CD4-positive, alpha-beta memory T cell (primary cell): ENCODE measurements at regions not wholly inside any gene's neighbourhood (a gene's known extent, or its start where the extent isn't known, plus 50 kb on each side); places are given as distances from the start of the nearest gene placed in this dataset.

Experiments
- CTCF ChIA-PET: fragments of 350-600 bp; sonication (Branson Sonifier 250); formaldehyde crosslinking; loops from one replicate; lab custom pipeline; 2021; ENCODE audit warnings: inconsistent platforms; ENCODE audit not compliant: partially characterized antibody; lab: Charles Lee
- POLR2A ChIA-PET: fragments of 350-600 bp; sonication (Branson Sonifier 250); formaldehyde crosslinking; loops from one replicate; lab custom pipeline; 2021; ENCODE audit not compliant: partially characterized antibody; lab: Charles Lee
- DNase-seq, 5 donors: peaks; one replicate each; pipeline versions ENCODE4 v3.0.0 to v3.0.0-alpha.2; 2020 to 2022; ENCODE audit warnings: mixed read lengths in 1 of 5
- H3K27ac ChIP-seq: one replicate; pipeline ENCODE4 v1.7.0; 2013; ENCODE audit warnings: low read depth, low read length
- H3K27me3 ChIP-seq: 2 replicates; pipeline ENCODE4 v1.7.0; 2013; ENCODE audit warnings: mild to moderate bottlenecking, low read length, moderate library complexity; ENCODE audit not compliant: insufficient read depth
- H3K36me3 ChIP-seq: 2 replicates; pipeline ENCODE4 v1.7.0; 2013; ENCODE audit warnings: mild to moderate bottlenecking, low read length, moderate library complexity; ENCODE audit not compliant: insufficient read depth
- H3K4me1 ChIP-seq: 2 replicates; pipeline ENCODE4 v1.7.0; 2013; ENCODE audit warnings: mild to moderate bottlenecking, low read length, moderate library complexity; ENCODE audit not compliant: insufficient read depth
- H3K4me3 ChIP-seq, 2 donors: one replicate each; pipeline ENCODE4 v1.7.0; 2013; ENCODE audit warnings: low read length in 2 of 2, mild to moderate bottlenecking in 1 of 2
- H3K9me3 ChIP-seq, 2 donors: one replicate each; pipeline ENCODE4 v1.7.0; 2013; ENCODE audit warnings: low read length in 2 of 2, control low read depth in 1 of 2; ENCODE audit not compliant: control insufficient read depth in 1 of 2
- H3K27ac Mint-ChIP-seq, 7 donors: one replicate each; pipeline ENCODE4 v1.8.0; 2020 to 2021; ENCODE audit warnings: mixed read lengths in 7 of 7, mild to moderate bottlenecking in 6 of 7, inconsistent platforms in 3 of 7, moderate library complexity in 3 of 7
- H3K27me3 Mint-ChIP-seq, 2 donors: one replicate each; pipeline ENCODE4 v1.8.0; 2020 to 2021; ENCODE audit warnings: mixed read lengths in 2 of 2
- H3K36me3 Mint-ChIP-seq, 2 donors: one replicate each; pipeline ENCODE4 v1.8.0; 2020 to 2021; ENCODE audit warnings: mixed read lengths in 2 of 2, inconsistent platforms in 1 of 2, mild to moderate bottlenecking in 1 of 2
- H3K4me1 Mint-ChIP-seq, 4 donors: one replicate each; pipeline ENCODE4 v1.8.0; 2020 to 2021; ENCODE audit warnings: mixed read lengths in 4 of 4, mild to moderate bottlenecking in 1 of 4
- H3K4me3 Mint-ChIP-seq, 8 donors: one replicate each; pipeline ENCODE4 v1.8.0; 2020 to 2021; ENCODE audit warnings: mixed read lengths in 8 of 8, mild to moderate bottlenecking in 7 of 8, moderate library complexity in 6 of 8, inconsistent platforms in 3 of 8
- H3K9me3 Mint-ChIP-seq, 8 donors: one replicate each; pipeline ENCODE4 v1.8.0; 2020 to 2021; ENCODE audit warnings: mixed read lengths in 8 of 8, mild to moderate bottlenecking in 5 of 8, inconsistent platforms in 3 of 8, moderate library complexity in 1 of 8
- intact Hi-C: fragments of 100-400 bp; cut with micrococcal nuclease; formaldehyde crosslinking; loops from one replicate; pipeline ENCODE4 v1.15.1; 2023

DNA sequence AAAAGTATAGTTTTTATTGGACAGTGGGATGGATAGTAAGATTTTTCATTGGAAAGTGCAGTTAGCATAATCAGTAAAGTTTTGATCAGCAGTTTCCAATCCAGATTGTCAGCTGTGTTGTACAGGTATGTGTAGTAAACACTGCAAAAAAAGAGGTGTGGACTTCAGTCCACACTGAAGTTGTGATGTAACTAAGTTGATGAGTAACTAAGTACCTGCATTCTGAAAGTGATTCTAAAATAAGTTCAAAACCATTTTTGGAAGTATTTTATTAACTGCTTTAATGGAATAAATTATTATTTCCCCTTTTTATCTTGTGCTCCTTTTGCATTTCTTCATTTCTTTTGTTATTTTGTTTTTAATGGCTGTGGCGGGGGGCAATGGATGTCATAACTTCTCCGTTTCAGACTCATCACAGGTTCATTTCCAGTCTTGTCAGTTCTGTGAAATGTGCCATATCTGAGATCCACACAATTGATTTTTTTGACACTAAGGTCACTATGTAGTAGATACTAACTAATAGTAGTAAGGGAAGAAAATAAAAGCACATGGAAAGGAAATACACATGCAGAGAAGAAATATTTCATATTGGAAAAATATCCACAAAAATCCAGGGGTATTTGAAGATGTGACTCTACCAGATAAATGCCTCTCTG is 247.5 kb downstream of the GABRG1 start:
- Histone ChIP-seq H3K27me3 (no peaks in the 10 kb centered on the region), H3K27ac (no peak overlapping the region), H3K9me3 (no peaks in the 10 kb centered on the region), H3K4me3 (no peak overlapping the region), H3K36me3 (no peaks in the 10 kb centered on the region), H3K4me1 (no peaks in the 10 kb centered on the region)
- Mint-ChIP-seq H3K4me3 (no peak overlapping the region), H3K36me3 (no peaks in the 10 kb centered on the region), H3K27ac (no peak overlapping the region), H3K4me1 (no peaks in the 10 kb centered on the region), H3K9me3 (peaks cover 5 to 11% (median 7%) of the 10 kb centered on the region in 8 donors), H3K27me3 (no peaks in the 10 kb centered on the region)
- ChIA-PET POLR2A (no interaction called here), CTCF (no interaction called here)
- intact Hi-C loops: no loop called here
- no peak for DNase-seq

DNA sequence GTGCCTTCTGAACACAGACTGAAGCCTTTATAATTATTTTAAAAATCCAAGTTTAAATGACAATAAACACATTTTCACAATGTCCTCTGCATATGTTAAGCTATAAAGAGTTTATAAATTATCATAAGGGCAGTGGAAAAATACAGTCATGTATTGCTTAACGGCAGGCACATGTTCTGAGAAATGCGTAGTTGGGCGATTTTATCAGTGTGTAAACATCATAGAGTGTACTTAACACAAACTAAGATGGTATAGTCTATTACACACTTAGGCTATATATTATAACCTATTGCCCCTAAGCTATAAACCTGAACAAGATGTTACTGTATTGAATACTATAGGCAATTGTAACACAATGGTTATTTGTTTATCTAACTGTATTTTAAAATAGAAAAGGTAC is 254.7 kb downstream of the GABRG1 start:
- Mint-ChIP-seq H3K27ac (no peak overlapping the region), H3K36me3 (no peaks in the 10 kb centered on the region), H3K27me3 (no peaks in the 10 kb centered on the region), H3K9me3 (peaks cover 2 to 15% (median 9%) of the 10 kb centered on the region in 8 donors), H3K4me3 (no peak overlapping the region), H3K4me1 (no peaks in the 10 kb centered on the region)
- Histone ChIP-seq H3K4me3 (no peak overlapping the region), H3K27ac (no peak overlapping the region), H3K36me3 (no peaks in the 10 kb centered on the region), H3K9me3 (no peaks in the 10 kb centered on the region), H3K27me3 (no peaks in the 10 kb centered on the region), H3K4me1 (no peaks in the 10 kb centered on the region)
- CTCF ChIA-PET: no interaction called here
- intact Hi-C loops: no loop called here
- POLR2A ChIA-PET: no interaction called here
- DNase-seq: no peak

DNA sequence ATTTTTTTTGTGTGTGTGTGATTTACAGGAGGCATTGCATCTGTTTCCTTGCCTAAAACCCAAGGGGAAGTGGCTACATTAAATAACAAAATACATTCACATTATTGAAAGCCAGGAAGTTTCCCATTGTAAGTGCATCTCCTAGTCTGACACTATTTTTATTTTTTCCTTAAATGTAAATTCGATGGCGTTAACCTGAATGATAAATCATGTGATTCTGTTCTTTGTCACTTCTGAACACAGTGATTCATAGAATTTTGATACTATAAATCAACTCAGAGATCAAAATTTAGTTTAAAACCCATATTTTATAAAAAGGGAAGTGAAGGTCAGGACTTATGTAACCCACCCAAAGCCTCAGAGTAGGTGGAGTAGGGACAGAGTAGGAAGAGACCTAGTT is 258.1 kb downstream of the GABRG1 start:
- no peaks in the 10 kb centered on the region for H3K36me3 Mint-ChIP-seq
- peaks cover 4 to 16% (median 11%) of the 10 kb centered on the region in 8 donors for H3K9me3 Mint-ChIP-seq
- no peak overlapping the region for H3K27ac ChIP-seq
- H3K27ac Mint-ChIP-seq: no peak overlapping the region
- H3K27me3 Mint-ChIP-seq: no peaks in the 10 kb centered on the region
- H3K4me1 ChIP-seq: no peaks in the 10 kb centered on the region
- no peaks in the 10 kb centered on the region for H3K9me3 ChIP-seq
- POLR2A ChIA-PET: no interaction called here
- no peaks in the 10 kb centered on the region for H3K4me1 Mint-ChIP-seq
- intact Hi-C loops: no loop called here
- no peaks in the 10 kb centered on the region for H3K36me3 ChIP-seq
- H3K4me3 ChIP-seq: no peak overlapping the region
- no peak for DNase-seq
- no peak overlapping the region for H3K4me3 Mint-ChIP-seq
- no peaks in the 10 kb centered on the region for H3K27me3 ChIP-seq
- CTCF ChIA-PET: no interaction called here

DNA sequence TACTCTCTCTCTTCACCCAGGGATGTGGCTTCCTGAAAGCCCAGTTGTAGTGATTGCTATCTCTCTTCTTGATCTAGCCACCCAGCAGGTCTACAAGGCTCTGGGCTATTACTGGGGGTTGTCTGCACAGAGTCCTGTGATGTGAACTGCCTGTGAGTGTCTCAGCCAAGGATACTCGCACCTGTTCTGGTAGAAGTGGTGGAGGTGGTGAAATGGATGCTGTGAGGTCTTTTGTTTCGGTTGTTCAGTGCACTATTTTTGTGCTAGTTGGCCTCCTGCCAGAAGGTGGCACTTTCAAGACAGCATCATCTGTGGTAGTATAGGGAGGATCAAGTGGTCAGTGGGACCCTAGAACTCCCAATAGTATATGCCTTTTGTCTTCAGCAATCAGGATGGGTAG is 268.0 kb downstream of the GABRG1 start:
- intact Hi-C loops: no loop called here
- H3K36me3 Mint-ChIP-seq: no peaks in the 10 kb centered on the region
- no peak overlapping the region for H3K4me3 Mint-ChIP-seq
- Histone ChIP-seq H3K9me3 (no peaks in the 10 kb centered on the region), H3K4me1 (no peaks in the 10 kb centered on the region), H3K27ac (no peak overlapping the region), H3K36me3 (no peaks in the 10 kb centered on the region), H3K4me3 (no peak overlapping the region), H3K27me3 (no peaks in the 10 kb centered on the region)
- H3K9me3 Mint-ChIP-seq: peaks cover 5 to 22% (median 10%) of the 10 kb centered on the region in 8 donors
- ChIA-PET CTCF (no interaction called here), POLR2A (no interaction called here)
- no peaks in the 10 kb centered on the region for H3K4me1 Mint-ChIP-seq
- DNase-seq: no peak
- no peak overlapping the region for H3K27ac Mint-ChIP-seq
- H3K27me3 Mint-ChIP-seq: no peaks in the 10 kb centered on the region

DNA sequence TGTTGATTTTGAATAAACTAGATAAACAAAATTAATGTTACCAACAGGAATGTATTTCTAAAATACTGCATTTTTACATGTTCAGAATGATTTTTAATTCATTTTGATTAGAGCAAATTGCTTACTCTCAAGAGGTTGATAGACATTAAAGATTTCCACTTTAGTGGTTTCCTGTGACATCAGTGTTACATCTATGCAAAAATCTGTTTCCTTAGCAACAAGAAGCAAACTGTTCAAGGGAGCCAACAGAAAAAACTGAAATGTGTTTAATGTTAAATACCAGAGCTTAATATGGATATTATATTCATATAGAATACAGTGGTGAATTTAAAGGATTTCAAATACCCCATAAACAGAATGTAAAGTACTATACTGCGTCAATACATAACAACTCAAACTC is 277.8 kb downstream of the GABRG1 start:
- no peak for DNase-seq
- intact Hi-C loops: no loop called here
- Histone ChIP-seq H3K4me3 (no peak overlapping the region), H3K9me3 (no peaks in the 10 kb centered on the region), H3K36me3 (no peaks in the 10 kb centered on the region), H3K27me3 (no peaks in the 10 kb centered on the region), H3K27ac (no peak overlapping the region), H3K4me1 (no peaks in the 10 kb centered on the region)
- Mint-ChIP-seq H3K4me1 (no peaks in the 10 kb centered on the region), H3K27ac (no peak overlapping the region), H3K36me3 (no peaks in the 10 kb centered on the region), H3K4me3 (no peak overlapping the region), H3K27me3 (no peaks in the 10 kb centered on the region), H3K9me3 (peaks cover 0 to 20% (median 4%) of the 10 kb centered on the region in 8 donors)
- CTCF ChIA-PET: no interaction called here
- POLR2A ChIA-PET: no interaction called here

DNA sequence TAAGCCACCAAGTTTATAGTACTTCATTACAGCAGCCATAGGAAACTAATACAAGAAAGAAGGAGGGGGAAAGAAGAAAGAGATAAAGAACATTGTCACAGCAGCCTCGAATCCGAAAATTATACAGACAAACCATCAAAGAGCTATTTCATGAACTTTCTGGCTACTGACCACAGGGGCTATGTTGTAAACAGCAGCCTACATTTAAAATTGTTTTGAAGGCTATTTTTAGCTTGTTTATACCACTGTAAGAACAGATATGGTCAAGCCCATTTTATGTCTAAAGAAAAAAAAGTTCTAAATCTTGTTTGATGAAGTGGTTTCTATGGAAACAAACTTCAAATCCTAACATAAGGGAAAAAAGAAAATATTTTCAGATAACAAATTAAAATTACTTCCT is 282.1 kb downstream of the GABRG1 start:
- Mint-ChIP-seq H3K27me3 (no peaks in the 10 kb centered on the region), H3K36me3 (no peaks in the 10 kb centered on the region), H3K4me1 (no peaks in the 10 kb centered on the region), H3K27ac (no peak overlapping the region), H3K4me3 (no peak overlapping the region), H3K9me3 (peaks cover 0 to 13% (median 5%) of the 10 kb centered on the region in 8 donors)
- Histone ChIP-seq H3K9me3 (no peaks in the 10 kb centered on the region), H3K4me1 (no peaks in the 10 kb centered on the region), H3K27me3 (no peaks in the 10 kb centered on the region), H3K36me3 (no peaks in the 10 kb centered on the region), H3K27ac (no peak overlapping the region), H3K4me3 (no peak overlapping the region)
- DNase-seq: no peak
- intact Hi-C loops: no loop called here
- ChIA-PET POLR2A (no interaction called here), CTCF (no interaction called here)

DNA sequence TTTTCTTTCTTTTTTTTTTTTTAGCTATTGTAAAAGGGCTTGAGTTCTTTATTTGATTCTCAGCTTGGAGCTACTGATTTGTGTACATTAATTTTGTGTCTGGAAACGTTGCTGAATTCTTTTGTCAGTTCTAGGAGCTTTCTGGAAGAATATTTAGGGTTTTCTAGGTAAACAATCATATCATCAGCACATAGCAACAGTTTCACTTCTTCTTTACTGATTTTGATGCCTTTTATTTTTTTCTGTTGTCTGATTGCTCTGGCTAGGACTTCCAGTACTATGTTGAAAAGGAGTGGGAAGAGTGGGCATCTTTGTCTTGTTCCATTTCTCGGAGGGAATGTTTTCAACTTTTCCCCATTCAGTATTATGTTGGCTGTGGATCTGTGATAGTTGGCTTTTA is 292.2 kb downstream of the GABRG1 start:
- ChIA-PET POLR2A (no interaction called here), CTCF (no interaction called here)
- Mint-ChIP-seq H3K27me3 (no peaks in the 10 kb centered on the region), H3K36me3 (no peaks in the 10 kb centered on the region), H3K9me3 (peaks cover 3 to 32% (median 17%) of the 10 kb centered on the region in 8 donors), H3K27ac (no peak overlapping the region), H3K4me1 (no peaks in the 10 kb centered on the region), H3K4me3 (no peak overlapping the region)
- Histone ChIP-seq H3K27me3 (no peaks in the 10 kb centered on the region), H3K36me3 (no peaks in the 10 kb centered on the region), H3K27ac (no peak overlapping the region), H3K4me1 (no peaks in the 10 kb centered on the region), H3K9me3 (no peaks in the 10 kb centered on the region), H3K4me3 (no peak overlapping the region)
- no peak for DNase-seq
- intact Hi-C loops: no loop called here

DNA sequence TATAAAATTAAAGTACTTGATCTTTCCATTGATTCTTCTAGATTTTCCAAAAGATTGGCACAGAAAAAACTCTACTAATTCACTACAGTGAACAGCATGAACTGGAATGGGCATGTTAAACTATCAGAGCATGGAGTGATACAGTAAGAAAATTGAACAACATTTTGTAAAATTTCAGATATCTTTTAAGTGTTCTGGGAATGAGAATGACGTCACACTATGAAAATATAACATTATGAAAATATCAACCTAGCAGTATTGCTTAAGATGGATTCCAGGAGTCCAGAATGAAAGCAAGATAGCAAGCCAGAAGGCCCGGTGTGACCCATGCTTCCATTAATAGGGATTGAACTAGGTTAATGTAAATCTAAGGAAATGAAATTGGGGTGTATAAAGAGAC is 319.9 kb downstream of the GABRG1 start:
- Mint-ChIP-seq H3K27ac (no peak overlapping the region), H3K36me3 (no peaks in the 10 kb centered on the region)
- POLR2A ChIA-PET: no interaction called here

More for the DNA sequence above, 319.9 kb downstream of the GABRG1 start:
- Histone ChIP-seq H3K27ac (no peak overlapping the region), H3K36me3 (no peaks in the 10 kb centered on the region), H3K4me3 (no peak overlapping the region), H3K4me1 (no peaks in the 10 kb centered on the region), H3K9me3 (no peaks in the 10 kb centered on the region), H3K27me3 (no peaks in the 10 kb centered on the region)
- intact Hi-C loops: no loop called here
- CTCF ChIA-PET: no interaction called here
- H3K9me3 Mint-ChIP-seq: peaks cover 0 to 15% (median 3%) of the 10 kb centered on the region in 8 donors
- no peaks in the 10 kb centered on the region for H3K27me3 Mint-ChIP-seq
- DNase-seq: no peak
- no peak overlapping the region for H3K4me3 Mint-ChIP-seq
- H3K4me1 Mint-ChIP-seq: no peaks in the 10 kb centered on the region
